ENCODE measurements at regions not wholly inside any gene's neighbourhood (a gene's known extent, or its start where the extent isn't known, plus 50 kb on each side); places are given as distances from the start of the nearest gene placed in this dataset.

GRCh38 chr5:86452251-86452650 is 165.5 kb upstream of the COX7C start:
- Mint-ChIP-seq H3K4me3 (no peak overlapping the region), H3K9me3 (peaks cover 12% of the 10 kb centered on the region), H3K27ac (no peak overlapping the region), H3K36me3 (no peaks in the 10 kb centered on the region), H3K4me1 (no peaks in the 10 kb centered on the region), H3K27me3 (ENCODE audit: insufficient read depth, low read depth) (peaks cover 3% of the 10 kb centered on the region)
- H3K4me1 ChIP-seq: no peaks in the 10 kb centered on the region
- no peaks in the 10 kb centered on the region for H3K79me2 ChIP-seq (ENCODE audit: low read depth)
- no peak overlapping the region for H3K4me3 ChIP-seq
- no peak overlapping the region for H3K27ac ChIP-seq
- H4K20me1 ChIP-seq (ENCODE audit: low read depth): no peaks in the 10 kb centered on the region
- no peak overlapping the region for H3K4me2 ChIP-seq
- no peaks in the 10 kb centered on the region for H3F3A ChIP-seq (ENCODE audit: low read depth)
- no peak for TF ChIP-seq CTCF (IDR thresholded peaks at IDR 0.05)
- TF ChIP-seq EZH2 (IDR thresholded peaks at IDR 0.05): no peak
- TF ChIP-seq EZH2phosphoT487 (IDR thresholded peaks at IDR 0.05): no peak
- no peaks in the 10 kb centered on the region for H3K36me3 ChIP-seq
- H3K9me3 ChIP-seq (ENCODE audit: low read depth): no peaks in the 10 kb centered on the region
- H3K27me3 ChIP-seq: no peaks in the 10 kb centered on the region
- no peak for DNase-seq (ENCODE audit: low spot score)
- H2AFZ ChIP-seq (replicated peaks): no peak overlapping the region
- no peak overlapping the region for H3K9ac ChIP-seq

DNA sequence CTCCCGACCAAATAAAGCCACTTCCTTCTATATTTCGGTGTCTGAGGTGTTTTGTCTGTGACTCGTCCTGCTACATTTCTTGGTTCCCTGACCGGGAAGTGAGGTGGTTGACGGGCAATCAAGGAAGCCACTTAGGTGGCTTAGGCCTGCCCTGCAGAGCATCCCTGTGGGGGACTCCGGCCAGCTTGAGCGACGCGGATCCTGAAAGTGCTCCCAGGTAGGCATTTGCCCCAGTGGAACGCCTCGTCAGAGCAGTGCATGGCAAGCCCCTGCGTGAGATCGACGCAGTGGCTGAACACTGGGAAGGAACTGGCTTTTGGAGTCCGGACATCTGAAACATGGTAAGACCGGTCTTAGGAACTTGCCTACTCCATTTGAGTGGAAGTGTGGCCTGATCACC is 157.2 kb upstream of the COX7C start:
- no peak overlapping the region for H3K27ac ChIP-seq
- H3K27me3 ChIP-seq: no peaks in the 10 kb centered on the region
- no peaks in the 10 kb centered on the region for H3K36me3 ChIP-seq
- no peak overlapping the region for H2AFZ ChIP-seq (replicated peaks)
- H3K79me2 ChIP-seq (ENCODE audit: low read depth): no peaks in the 10 kb centered on the region
- Mint-ChIP-seq H3K9me3 (peaks cover 47% of the 10 kb centered on the region), H3K4me3 (no peak overlapping the region), H3K36me3 (peaks cover 4% of the 10 kb centered on the region), H3K27me3 (ENCODE audit: insufficient read depth, low read depth) (peaks cover 7% of the 10 kb centered on the region), H3K4me1 (peaks cover 21% of the 10 kb centered on the region), H3K27ac (peak overlapping the region; percentile 36)
- TF ChIP-seq CTCF (IDR thresholded peaks at IDR 0.05) (no peak), EZH2 (IDR thresholded peaks at IDR 0.05) (no peak), EZH2phosphoT487 (IDR thresholded peaks at IDR 0.05) (no peak)
- H4K20me1 ChIP-seq (ENCODE audit: low read depth): no peaks in the 10 kb centered on the region
- H3K4me2 ChIP-seq: no peak overlapping the region
- H3K4me3 ChIP-seq: no peak overlapping the region
- no peak for DNase-seq (ENCODE audit: low spot score)
- no peaks in the 10 kb centered on the region for H3F3A ChIP-seq (ENCODE audit: low read depth)
- H3K4me1 ChIP-seq: no peaks in the 10 kb centered on the region
- H3K9me3 ChIP-seq (ENCODE audit: low read depth): peaks cover 6% of the 10 kb centered on the region
- H3K9ac ChIP-seq: no peak overlapping the region

DNA sequence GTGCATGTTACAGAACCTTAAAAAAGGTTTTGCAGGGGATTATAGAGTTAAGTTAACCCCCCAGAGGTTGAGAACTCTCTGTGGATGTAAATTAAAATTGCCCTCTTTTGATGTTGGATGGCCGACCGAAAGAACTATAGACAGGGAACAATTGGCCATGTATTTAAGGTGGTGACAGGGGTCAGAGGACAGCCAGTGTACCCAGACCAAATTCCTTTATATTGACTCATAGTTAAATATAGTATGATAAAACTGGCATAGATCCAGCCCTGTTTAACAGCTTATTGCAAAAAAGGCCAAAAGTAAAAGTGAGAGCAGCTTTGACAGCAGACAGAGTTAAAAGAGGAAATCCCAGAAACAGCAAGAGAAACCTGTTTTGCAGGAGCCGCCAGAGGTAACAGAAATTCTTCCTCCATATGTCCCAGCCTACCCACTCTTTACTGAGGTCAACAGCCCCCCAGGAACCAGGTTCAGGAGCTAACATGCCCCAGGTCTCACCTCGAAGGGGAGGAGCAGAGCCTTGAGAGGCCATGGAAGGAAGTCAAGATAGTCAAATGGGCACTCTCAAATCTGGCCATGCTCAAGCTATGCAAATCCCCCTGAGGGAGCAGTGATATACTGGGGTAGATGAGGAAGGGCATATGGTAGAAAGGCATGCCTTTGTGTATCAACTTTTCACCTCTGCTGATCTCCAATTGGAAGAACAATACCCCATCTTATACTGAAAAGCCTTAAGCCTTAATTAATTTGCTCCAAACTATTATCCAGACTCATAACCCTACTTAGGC is 156.4 kb upstream of the COX7C start:
- Histone ChIP-seq H2AFZ (replicated peaks) (no peak overlapping the region), H3K36me3 (no peaks in the 10 kb centered on the region), H4K20me1 (ENCODE audit: low read depth) (no peaks in the 10 kb centered on the region), H3F3A (ENCODE audit: low read depth) (no peaks in the 10 kb centered on the region), H3K27me3 (no peaks in the 10 kb centered on the region), H3K4me3 (no peak overlapping the region), H3K27ac (no peak overlapping the region), H3K4me1 (no peaks in the 10 kb centered on the region), H3K79me2 (ENCODE audit: low read depth) (no peaks in the 10 kb centered on the region), H3K9me3 (ENCODE audit: low read depth) (peaks cover 6% of the 10 kb centered on the region), H3K9ac (no peak overlapping the region), H3K4me2 (no peak overlapping the region)
- no peak for TF ChIP-seq CTCF (IDR thresholded peaks at IDR 0.05)
- no peak for TF ChIP-seq EZH2phosphoT487 (IDR thresholded peaks at IDR 0.05)
- TF ChIP-seq EZH2 (IDR thresholded peaks at IDR 0.05): no peak
- DNase-seq (ENCODE audit: low spot score): no peak
- Mint-ChIP-seq H3K27ac (peak overlapping the region; percentile 61), H3K4me1 (peaks cover 21% of the 10 kb centered on the region), H3K36me3 (peaks cover 8% of the 10 kb centered on the region), H3K4me3 (no peak overlapping the region), H3K9me3 (peaks cover 47% of the 10 kb centered on the region), H3K27me3 (ENCODE audit: insufficient read depth, low read depth) (peaks cover 6% of the 10 kb centered on the region)

Measured in neural progenitor cell (in vitro differentiated cells).